ENCODE measurements at regions not wholly inside any gene's neighbourhood (a gene's known extent, or its start where the extent isn't known, plus 50 kb on each side); places are given as distances from the start of the nearest gene placed in this dataset.

DNA sequence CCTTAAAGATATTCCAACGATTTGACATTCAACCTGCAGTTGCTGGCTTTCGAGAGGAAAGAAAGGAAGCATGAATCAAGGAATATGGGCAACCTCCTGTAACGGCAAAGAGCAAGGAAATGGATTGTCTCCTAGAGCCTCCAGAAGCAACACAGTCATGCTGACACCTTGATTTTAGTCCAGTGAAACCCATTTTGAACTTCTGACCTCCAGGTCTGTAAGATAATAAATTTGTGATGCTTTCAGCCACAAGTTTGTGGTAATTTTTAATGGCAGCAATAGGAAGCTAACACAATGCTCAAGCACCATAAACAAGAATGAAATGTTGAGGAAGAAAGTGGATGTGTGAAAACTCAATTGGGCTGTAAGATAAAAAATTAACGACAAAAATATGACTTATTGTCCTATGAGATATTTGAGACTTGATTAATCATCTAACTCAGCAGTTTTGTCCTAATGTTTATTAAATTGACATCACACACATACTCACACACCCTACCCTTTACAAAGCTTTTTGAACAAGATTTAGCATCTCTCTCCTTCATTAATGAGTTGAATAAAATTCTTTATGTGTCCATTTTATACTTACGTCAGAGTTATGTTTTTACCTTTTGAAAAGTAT is 857.2 kb upstream of the INTU start:
- no peaks in the 10 kb centered on the region for H3K9me3 ChIP-seq (ENCODE audit: insufficient read depth, low read depth, low read length)
- no peak overlapping the region for H3K9ac ChIP-seq (ENCODE audit: low read depth, low read length)
- H3K27ac ChIP-seq (ENCODE audit: low read length), result no peak overlapping the region
- no peaks in the 10 kb centered on the region for H3K36me3 ChIP-seq (ENCODE audit: insufficient read depth, low read depth, low read length)
- H3K4me3 ChIP-seq (ENCODE audit: low read length), result no peak overlapping the region
- H3K4me1 ChIP-seq (ENCODE audit: insufficient read depth, low read length), result peaks cover 5% of the 10 kb centered on the region; the same call in 1 of the 2 replicates
- no peaks in the 10 kb centered on the region for H3K27me3 ChIP-seq (ENCODE audit: insufficient read depth, low read length)

DNA sequence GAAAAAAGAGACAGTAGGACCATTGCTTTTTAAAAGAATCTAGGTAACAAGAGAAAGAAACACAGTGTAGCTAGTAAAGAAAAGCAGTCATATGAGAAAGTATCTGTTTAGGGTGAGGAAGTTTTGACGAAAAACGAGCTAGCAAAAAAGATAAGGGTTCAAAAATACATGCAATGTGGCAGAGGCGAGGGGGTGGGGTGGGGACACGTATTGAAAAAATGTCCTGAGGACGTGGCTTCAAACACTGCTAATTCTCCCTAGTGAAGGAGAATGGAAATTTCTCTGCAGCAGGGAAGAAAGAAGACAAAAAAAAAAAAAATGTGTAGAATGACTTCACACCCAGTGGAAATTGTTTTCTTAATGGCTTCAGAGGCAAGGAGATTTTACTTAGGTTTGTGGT is 856.4 kb upstream of the INTU start:
- H3K36me3 ChIP-seq (ENCODE audit: insufficient read depth, low read depth, low read length), result no peaks in the 10 kb centered on the region
- no peaks in the 10 kb centered on the region for H3K9me3 ChIP-seq (ENCODE audit: insufficient read depth, low read depth, low read length)
- H3K27ac ChIP-seq (ENCODE audit: low read length), result no peak overlapping the region
- H3K4me3 ChIP-seq (ENCODE audit: low read length), result no peak overlapping the region
- H3K27me3 ChIP-seq (ENCODE audit: insufficient read depth, low read length), result no peaks in the 10 kb centered on the region
- H3K4me1 ChIP-seq (ENCODE audit: insufficient read depth, low read length), result peaks cover 5% of the 10 kb centered on the region; the same call in 1 of the 2 replicates
- H3K9ac ChIP-seq (ENCODE audit: low read depth, low read length), result no peak overlapping the region

GRCh38 chr4:126777649-126778048 is 855.1 kb upstream of the INTU start:
- peaks cover 5% of the 10 kb centered on the region; the same call in 1 of the 2 replicates for H3K4me1 ChIP-seq (ENCODE audit: insufficient read depth, low read length)
- no peaks in the 10 kb centered on the region for H3K9me3 ChIP-seq (ENCODE audit: insufficient read depth, low read depth, low read length)
- H3K9ac ChIP-seq (ENCODE audit: low read depth, low read length), result no peak overlapping the region
- H3K27me3 ChIP-seq (ENCODE audit: insufficient read depth, low read length), result no peaks in the 10 kb centered on the region
- no peaks in the 10 kb centered on the region for H3K36me3 ChIP-seq (ENCODE audit: insufficient read depth, low read depth, low read length)
- no peak overlapping the region for H3K27ac ChIP-seq (ENCODE audit: low read length)
- H3K4me3 ChIP-seq (ENCODE audit: low read length), result no peak overlapping the region

GRCh38 chr4:126778348-126778747 is 854.4 kb upstream of the INTU start:
- no peak overlapping the region for H3K4me3 ChIP-seq (ENCODE audit: low read length)
- no peaks in the 10 kb centered on the region for H3K27me3 ChIP-seq (ENCODE audit: insufficient read depth, low read length)
- H3K36me3 ChIP-seq (ENCODE audit: insufficient read depth, low read depth, low read length), result no peaks in the 10 kb centered on the region
- no peak overlapping the region for H3K27ac ChIP-seq (ENCODE audit: low read length)
- no peak overlapping the region for H3K9ac ChIP-seq (ENCODE audit: low read depth, low read length)
- H3K9me3 ChIP-seq (ENCODE audit: insufficient read depth, low read depth, low read length), result no peaks in the 10 kb centered on the region
- H3K4me1 ChIP-seq (ENCODE audit: insufficient read depth, low read length), result peaks cover 5% of the 10 kb centered on the region; the same call in 1 of the 2 replicates

- Histone ChIP-seq H3K36me3 (ENCODE audit: insufficient read depth, low read depth, low read length) (no peaks in the 10 kb centered on the region), H3K27me3 (ENCODE audit: insufficient read depth, low read length) (no peaks in the 10 kb centered on the region), H3K27ac (ENCODE audit: low read length) (no peak overlapping the region), H3K4me1 (ENCODE audit: insufficient read depth, low read length) (peaks cover 5% of the 10 kb centered on the region; the same call in 1 of the 2 replicates), H3K4me3 (ENCODE audit: low read length) (no peak overlapping the region), H3K9me3 (ENCODE audit: insufficient read depth, low read depth, low read length) (no peaks in the 10 kb centered on the region), H3K9ac (ENCODE audit: low read depth, low read length) (no peak overlapping the region)
Measured at GRCh38 chr4:126779001-126779400, 853.8 kb upstream of the INTU start.

GRCh38 chr4:126779436-126780166 is 853.2 kb upstream of the INTU start:
- H3K4me1 ChIP-seq (ENCODE audit: insufficient read depth, low read length), result peaks cover 5% of the 10 kb centered on the region; the same call in 1 of the 2 replicates
- H3K27ac ChIP-seq (ENCODE audit: low read length), result no peak overlapping the region
- no peak overlapping the region for H3K4me3 ChIP-seq (ENCODE audit: low read length)

GRCh38 chr4:126783191-126783590 is 849.6 kb upstream of the INTU start:
- Histone ChIP-seq H3K4me3 (ENCODE audit: low read length) (no peak overlapping the region), H3K27ac (ENCODE audit: low read length) (no peak overlapping the region), H3K9me3 (ENCODE audit: insufficient read depth, low read depth, low read length) (no peaks in the 10 kb centered on the region)

More at GRCh38 chr4:126779436-126780166, 853.2 kb upstream of the INTU start:
- Histone ChIP-seq H3K27me3 (ENCODE audit: insufficient read depth, low read length) (no peaks in the 10 kb centered on the region), H3K36me3 (ENCODE audit: insufficient read depth, low read depth, low read length) (no peaks in the 10 kb centered on the region), H3K9ac (ENCODE audit: low read depth, low read length) (no peak overlapping the region), H3K9me3 (ENCODE audit: insufficient read depth, low read depth, low read length) (no peaks in the 10 kb centered on the region)

GRCh38 chr4:126784966-126785580 is 847.7 kb upstream of the INTU start:
- Histone ChIP-seq H3K4me3 (ENCODE audit: low read length) (no peak overlapping the region), H3K9ac (ENCODE audit: low read depth, low read length) (no peak overlapping the region), H3K36me3 (ENCODE audit: insufficient read depth, low read depth, low read length) (no peaks in the 10 kb centered on the region), H3K27ac (ENCODE audit: low read length) (no peak overlapping the region), H3K4me1 (ENCODE audit: insufficient read depth, low read length) (no peaks in the 10 kb centered on the region), H3K9me3 (ENCODE audit: insufficient read depth, low read depth, low read length) (no peaks in the 10 kb centered on the region), H3K27me3 (ENCODE audit: insufficient read depth, low read length) (no peaks in the 10 kb centered on the region)

More at GRCh38 chr4:126783191-126783590, 849.6 kb upstream of the INTU start:
- no peak overlapping the region for H3K9ac ChIP-seq (ENCODE audit: low read depth, low read length)
- H3K27me3 ChIP-seq (ENCODE audit: insufficient read depth, low read length), result no peaks in the 10 kb centered on the region
- no peaks in the 10 kb centered on the region for H3K36me3 ChIP-seq (ENCODE audit: insufficient read depth, low read depth, low read length)
- no peaks in the 10 kb centered on the region for H3K4me1 ChIP-seq (ENCODE audit: insufficient read depth, low read length)

- no peaks in the 10 kb centered on the region for H3K4me1 ChIP-seq (ENCODE audit: insufficient read depth, low read length)
- H3K27ac ChIP-seq (ENCODE audit: low read length), result no peak overlapping the region
- H3K36me3 ChIP-seq (ENCODE audit: insufficient read depth, low read depth, low read length), result no peaks in the 10 kb centered on the region
- H3K27me3 ChIP-seq (ENCODE audit: insufficient read depth, low read length), result no peaks in the 10 kb centered on the region
- H3K9me3 ChIP-seq (ENCODE audit: insufficient read depth, low read depth, low read length), result no peaks in the 10 kb centered on the region
- no peak overlapping the region for H3K9ac ChIP-seq (ENCODE audit: low read depth, low read length)
- no peak overlapping the region for H3K4me3 ChIP-seq (ENCODE audit: low read length)
Measured at GRCh38 chr4:126790633-126791032, 842.1 kb upstream of the INTU start.

DNA sequence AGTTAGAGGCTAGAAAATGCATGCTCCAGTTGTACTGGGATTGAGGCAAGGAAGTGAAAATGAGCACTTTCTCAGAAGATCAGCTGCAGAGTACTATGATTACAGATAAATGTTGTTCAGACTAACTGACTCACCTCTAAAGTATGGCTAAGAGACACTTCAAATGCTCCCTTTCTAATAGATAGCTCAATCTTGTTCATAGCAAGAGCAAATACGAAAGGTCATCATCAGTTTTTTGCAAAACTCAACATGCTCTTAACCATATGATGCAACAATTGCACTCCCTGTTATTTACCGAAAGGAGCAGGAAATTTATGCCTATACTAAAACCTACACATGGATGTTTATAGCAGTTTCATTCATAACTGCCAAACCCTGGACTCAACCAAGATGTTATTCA is 838.4 kb upstream of the INTU start:
- Histone ChIP-seq H3K4me3 (ENCODE audit: low read length) (no peak overlapping the region), H3K27me3 (ENCODE audit: insufficient read depth, low read length) (no peaks in the 10 kb centered on the region), H3K4me1 (ENCODE audit: insufficient read depth, low read length) (no peaks in the 10 kb centered on the region), H3K9me3 (ENCODE audit: insufficient read depth, low read depth, low read length) (no peaks in the 10 kb centered on the region), H3K9ac (ENCODE audit: low read depth, low read length) (no peak overlapping the region), H3K27ac (ENCODE audit: low read length) (no peak overlapping the region), H3K36me3 (ENCODE audit: insufficient read depth, low read depth, low read length) (no peaks in the 10 kb centered on the region)

DNA sequence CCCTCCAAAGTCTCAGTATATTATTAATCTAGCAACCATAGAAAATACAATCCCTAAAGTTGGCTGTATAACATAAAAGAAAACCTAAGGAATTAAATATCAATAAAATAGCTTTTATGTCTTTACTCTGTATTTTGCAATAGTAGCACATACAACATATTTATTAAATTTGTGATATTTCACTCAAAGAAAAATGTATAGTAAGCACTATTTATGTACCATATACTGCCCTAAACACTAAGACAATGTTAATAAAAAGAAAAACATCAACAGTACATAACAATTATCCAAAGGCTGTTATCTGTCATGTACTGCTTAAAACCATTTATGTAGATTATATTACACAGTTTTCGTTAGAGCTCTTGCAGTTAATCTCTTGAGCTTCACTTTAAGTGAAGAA is 834.5 kb upstream of the INTU start:
- Histone ChIP-seq H3K4me1 (ENCODE audit: insufficient read depth, low read length) (no peaks in the 10 kb centered on the region), H3K27ac (ENCODE audit: low read length) (no peak overlapping the region), H3K4me3 (ENCODE audit: low read length) (no peak overlapping the region), H3K36me3 (ENCODE audit: insufficient read depth, low read depth, low read length) (no peaks in the 10 kb centered on the region), H3K9ac (ENCODE audit: low read depth, low read length) (no peak overlapping the region), H3K27me3 (ENCODE audit: insufficient read depth, low read length) (no peaks in the 10 kb centered on the region), H3K9me3 (ENCODE audit: insufficient read depth, low read depth, low read length) (no peaks in the 10 kb centered on the region)

GRCh38 chr4:126799416-126799815 is 833.3 kb upstream of the INTU start:
- Histone ChIP-seq H3K9me3 (ENCODE audit: insufficient read depth, low read depth, low read length) (no peaks in the 10 kb centered on the region), H3K4me1 (ENCODE audit: insufficient read depth, low read length) (no peaks in the 10 kb centered on the region), H3K36me3 (ENCODE audit: insufficient read depth, low read depth, low read length) (no peaks in the 10 kb centered on the region), H3K27ac (ENCODE audit: low read length) (no peak overlapping the region), H3K27me3 (ENCODE audit: insufficient read depth, low read length) (no peaks in the 10 kb centered on the region), H3K9ac (ENCODE audit: low read depth, low read length) (no peak overlapping the region), H3K4me3 (ENCODE audit: low read length) (no peak overlapping the region)

All from iPS-20b (cell line).